ENCODE measurements at regions not wholly inside any gene's neighbourhood (a gene's known extent, or its start where the extent isn't known, plus 50 kb on each side); places are given as distances from the start of the nearest gene placed in this dataset.

GRCh38 chr5:133750356-133750755, 138.0 kb upstream of the FSTL4 start:
- no peak for TF ChIP-seq CTCF (IDR thresholded peaks at IDR 0.05)
- TF ChIP-seq POLR2A (IDR thresholded peaks at IDR 0.05) = no peak

All from testis (tissue), 2 donors.